BLaER1 (cell line): ENCODE measurements at regions not wholly inside any gene's neighbourhood (a gene's known extent, or its start where the extent isn't known, plus 50 kb on each side); places are given as distances from the start of the nearest gene placed in this dataset.
"Not testable (repeated sequence)": the region's sequence is repeated elsewhere in the genome, so short reads cannot be mapped to it uniquely, and the experiment has no call there.

ENCODE experiments used
- H3K27ac ChIP-seq: shearing (Covaris generic); formaldehyde crosslinking; 2 replicates; pipeline ENCODE4 v1.8.1; 2022
- H3K27me3 ChIP-seq: shearing (Covaris generic); formaldehyde crosslinking; 2 replicates; pipeline ENCODE4 v1.8.1; 2022
- H3K36me3 ChIP-seq: shearing (Covaris generic); formaldehyde crosslinking; 2 replicates; pipeline ENCODE4 v1.8.1; 2022
- H3K4me1 ChIP-seq: shearing (Covaris generic); formaldehyde crosslinking; 2 replicates; pipeline ENCODE4 v1.8.1; 2022
- H3K4me2 ChIP-seq: shearing (Covaris generic); formaldehyde crosslinking; 2 replicates; pipeline ENCODE4 v1.8.1; 2022
- H3K4me3 ChIP-seq: shearing (Covaris generic); formaldehyde crosslinking; 2 replicates; pipeline ENCODE4 v1.8.1; 2022
- H3K9ac ChIP-seq: shearing (Covaris generic); formaldehyde crosslinking; 2 replicates; pipeline ENCODE4 v1.8.1; 2022
- H3K9me3 ChIP-seq: shearing (Covaris generic); formaldehyde crosslinking; 2 replicates; pipeline ENCODE4 v1.8.1; 2022
- H4K20me1 ChIP-seq: shearing (Covaris generic); formaldehyde crosslinking; 2 replicates; pipeline ENCODE4 v1.8.1; 2022
- Cebpa-rat ChIP-seq: shearing (Covaris generic); IDR thresholded peaks from 2 replicates; pipeline ENCODE4 v1.8.1; 2022

- no peaks in the 10 kb centered on the region for H3K4me1 ChIP-seq
- H3K27me3 ChIP-seq: no peaks in the 10 kb centered on the region
- H3K27ac ChIP-seq: no peak overlapping the region
- H4K20me1 ChIP-seq: no peaks in the 10 kb centered on the region
- no peak for TF ChIP-seq Cebpa-rat
- no peak overlapping the region for H3K4me3 ChIP-seq
- H3K4me2 ChIP-seq: no peak overlapping the region
- H3K36me3 ChIP-seq: no peaks in the 10 kb centered on the region
- no peak overlapping the region for H3K9ac ChIP-seq
- H3K9me3 ChIP-seq: no peaks in the 10 kb centered on the region
Observed at GRCh38 chr2:180535289-180535688, 445.1 kb upstream of the UBE2E3 start.

GRCh38 chr2:180531787-180532186 is 448.6 kb upstream of the UBE2E3 start:
- H3K27ac ChIP-seq, H3K9me3 ChIP-seq, H4K20me1 ChIP-seq, H3K9ac ChIP-seq, H3K4me1 ChIP-seq, H3K27me3 ChIP-seq, H3K4me2 ChIP-seq, H3K36me3 ChIP-seq, H3K4me3 ChIP-seq: not testable (repeated sequence)

- no peak overlapping the region for H3K4me3 ChIP-seq
- H3K27ac ChIP-seq: no peak overlapping the region
- no peak overlapping the region for H3K9ac ChIP-seq
- TF ChIP-seq Cebpa-rat: no peak
- no peaks in the 10 kb centered on the region for H3K27me3 ChIP-seq
- no peaks in the 10 kb centered on the region for H3K9me3 ChIP-seq
- H3K4me1 ChIP-seq: no peaks in the 10 kb centered on the region
- H3K36me3 ChIP-seq: no peaks in the 10 kb centered on the region
- H4K20me1 ChIP-seq: no peaks in the 10 kb centered on the region
- H3K4me2 ChIP-seq: no peak overlapping the region
Observed at GRCh38 chr2:180524499-180524898, 455.9 kb upstream of the UBE2E3 start.

- H3K4me1 ChIP-seq: no peaks in the 10 kb centered on the region
- no peaks in the 10 kb centered on the region for H3K36me3 ChIP-seq
- no peaks in the 10 kb centered on the region for H3K9me3 ChIP-seq
- no peak overlapping the region for H3K4me3 ChIP-seq
- TF ChIP-seq Cebpa-rat: no peak
- no peak overlapping the region for H3K9ac ChIP-seq
- no peak overlapping the region for H3K27ac ChIP-seq
- no peak overlapping the region for H3K4me2 ChIP-seq
- no peaks in the 10 kb centered on the region for H3K27me3 ChIP-seq
- no peaks in the 10 kb centered on the region for H4K20me1 ChIP-seq
Observed at GRCh38 chr2:180523621-180524340, 456.6 kb upstream of the UBE2E3 start.

- Histone ChIP-seq H3K36me3 (no peaks in the 10 kb centered on the region), H4K20me1 (no peaks in the 10 kb centered on the region), H3K27ac (no peak overlapping the region), H3K9ac (no peak overlapping the region), H3K4me2 (no peak overlapping the region), H3K9me3 (no peaks in the 10 kb centered on the region), H3K4me1 (no peaks in the 10 kb centered on the region), H3K4me3 (no peak overlapping the region), H3K27me3 (no peaks in the 10 kb centered on the region)
- no peak for TF ChIP-seq Cebpa-rat
Observed at GRCh38 chr2:180520921-180521581, 459.4 kb upstream of the UBE2E3 start.

- Histone ChIP-seq H3K4me3 (no peak overlapping the region), H3K4me2 (no peak overlapping the region), H3K4me1 (no peaks in the 10 kb centered on the region), H3K9me3 (no peaks in the 10 kb centered on the region), H3K27ac (no peak overlapping the region), H4K20me1 (no peaks in the 10 kb centered on the region), H3K36me3 (no peaks in the 10 kb centered on the region), H3K9ac (no peak overlapping the region), H3K27me3 (no peaks in the 10 kb centered on the region)
- TF ChIP-seq Cebpa-rat: no peak
Observed at GRCh38 chr2:180520206-180520605, 460.2 kb upstream of the UBE2E3 start.

GRCh38 chr2:180519276-180519675 is 461.1 kb upstream of the UBE2E3 start:
- Histone ChIP-seq H3K4me3 (no peak overlapping the region), H4K20me1 (no peaks in the 10 kb centered on the region), H3K9me3 (no peaks in the 10 kb centered on the region), H3K27ac (no peak overlapping the region), H3K36me3 (no peaks in the 10 kb centered on the region), H3K4me1 (no peaks in the 10 kb centered on the region), H3K4me2 (no peak overlapping the region), H3K27me3 (no peaks in the 10 kb centered on the region), H3K9ac (no peak overlapping the region)
- no peak for TF ChIP-seq Cebpa-rat

GRCh38 chr2:180516232-180516631 is 464.2 kb upstream of the UBE2E3 start:
- Histone ChIP-seq H3K4me1 (no peaks in the 10 kb centered on the region), H3K9me3 (no peaks in the 10 kb centered on the region), H3K27me3 (no peaks in the 10 kb centered on the region), H3K27ac (no peak overlapping the region), H3K9ac (no peak overlapping the region), H3K36me3 (no peaks in the 10 kb centered on the region), H3K4me3 (no peak overlapping the region), H3K4me2 (no peak overlapping the region), H4K20me1 (no peaks in the 10 kb centered on the region)
- TF ChIP-seq Cebpa-rat: no peak

GRCh38 chr2:180513389-180513788 is 467.0 kb upstream of the UBE2E3 start:
- H3K36me3 ChIP-seq: no peaks in the 10 kb centered on the region
- TF ChIP-seq Cebpa-rat: no peak

GRCh38 chr2:180508458-180508857 is 471.9 kb upstream of the UBE2E3 start:
- no peaks in the 10 kb centered on the region for H3K9me3 ChIP-seq
- no peak overlapping the region for H3K9ac ChIP-seq
- no peak for TF ChIP-seq Cebpa-rat
- H3K27me3 ChIP-seq: no peaks in the 10 kb centered on the region
- no peak overlapping the region for H3K27ac ChIP-seq
- H3K4me1 ChIP-seq: no peaks in the 10 kb centered on the region
- H4K20me1 ChIP-seq: no peaks in the 10 kb centered on the region
- no peak overlapping the region for H3K4me3 ChIP-seq
- no peaks in the 10 kb centered on the region for H3K36me3 ChIP-seq
- no peak overlapping the region for H3K4me2 ChIP-seq

More at GRCh38 chr2:180513389-180513788, 467.0 kb upstream of the UBE2E3 start:
- Histone ChIP-seq H3K4me1 (no peaks in the 10 kb centered on the region), H3K9ac (no peak overlapping the region), H3K4me2 (no peak overlapping the region), H3K27me3 (no peaks in the 10 kb centered on the region), H3K9me3 (no peaks in the 10 kb centered on the region), H3K4me3 (no peak overlapping the region), H4K20me1 (no peaks in the 10 kb centered on the region), H3K27ac (no peak overlapping the region)
